Keratinocyte (primary cell): ENCODE measurements at regions not wholly inside any gene's neighbourhood (a gene's known extent, or its start where the extent isn't known, plus 50 kb on each side); places are given as distances from the start of the nearest gene placed in this dataset.

Experiments
- DNase-seq: peaks from one replicate; pipeline ENCODE4 v3.0.0-alpha.2; 2011; ENCODE audit warnings: low read depth, missing footprints, low spot score
- FAIRE-seq: peaks from 2 replicates; lab custom pipeline; 2011; peaks lifted over from hg19 to GRCh38; lab: Jason Lieb, UNC
- H2AFZ ChIP-seq: 2 replicates; pipeline ENCODE4 v1.6.0; 2012; ENCODE audit warnings: low read length, control low read depth, inconsistent platforms; ENCODE audit not compliant: control insufficient read depth
- H3K27ac ChIP-seq: 2 replicates; pipeline ENCODE4 v1.5.1; 2011; ENCODE audit warnings: low read length; ENCODE audit not compliant: control insufficient read depth, insufficient read depth
- H3K27me3 ChIP-seq: 3 replicates; pipeline ENCODE4 v1.6.0; 2011; ENCODE audit warnings: low read length; ENCODE audit not compliant: control insufficient read depth, insufficient read depth; ENCODE audit errors: extremely low read depth
- H3K36me3 ChIP-seq, 2 experiments: 2 replicates in 1 of 2; 3 replicates in 1 of 2; pipeline ENCODE4 v1.5.1; 2011; ENCODE audit warnings: low read length in 2 of 2, mild to moderate bottlenecking in 1 of 2; ENCODE audit not compliant: control insufficient read depth in 2 of 2, insufficient read depth in 2 of 2; ENCODE audit errors: extremely low read depth in 1 of 2
- H3K4me1 ChIP-seq: 3 replicates; pipeline ENCODE4 v1.5.1; 2011; ENCODE audit warnings: low read length; ENCODE audit not compliant: control insufficient read depth, insufficient read depth; ENCODE audit errors: extremely low read depth
- H3K4me2 ChIP-seq: 3 replicates; pipeline ENCODE4 v1.6.0; 2011; ENCODE audit warnings: low read depth, low read length; ENCODE audit not compliant: control insufficient read depth, insufficient read depth; ENCODE audit errors: extremely low read depth
- H3K4me3 ChIP-seq, 3 experiments: fragments of 200-600 bp in 1 of 3; sonication (generic) in 1 of 3; 2 replicates in 2 of 3; 3 replicates in 1 of 3; pipeline ENCODE4 v1.5.1; 2011 to 2016; ENCODE audit warnings: low read length in 3 of 3, mild to moderate bottlenecking in 3 of 3, control low read depth in 2 of 3, inconsistent platforms in 1 of 3, low read depth in 1 of 3, mixed read lengths in 1 of 3, mixed run types in 1 of 3, moderate library complexity in 1 of 3; ENCODE audit not compliant: control insufficient read depth in 2 of 3, insufficient read depth in 2 of 3; ENCODE audit errors: extremely low read depth in 1 of 3
- H3K79me2 ChIP-seq: 2 replicates; pipeline ENCODE4 v1.6.0; 2012; ENCODE audit warnings: low read length; ENCODE audit not compliant: control insufficient read depth, insufficient read depth
- H3K9ac ChIP-seq: 3 replicates; pipeline ENCODE4 v1.6.0; 2011; ENCODE audit warnings: low read length; ENCODE audit not compliant: control insufficient read depth, insufficient read depth; ENCODE audit errors: extremely low read depth
- H3K9me1 ChIP-seq: 3 replicates; pipeline ENCODE4 v1.6.0; 2011; ENCODE audit warnings: low read length; ENCODE audit not compliant: control insufficient read depth, insufficient read depth; ENCODE audit errors: extremely low read depth
- H3K9me3 ChIP-seq: 2 replicates; pipeline ENCODE4 v1.5.1; 2012; ENCODE audit warnings: low read depth, low read length; ENCODE audit not compliant: control insufficient read depth
- H4K20me1 ChIP-seq: 3 replicates; pipeline ENCODE4 v1.6.0; 2011; ENCODE audit warnings: low read length; ENCODE audit not compliant: control insufficient read depth, insufficient read depth; ENCODE audit errors: extremely low read depth
- CTCF ChIP-seq, 3 experiments: IDR thresholded peaks in 1 of 3; conservative IDR thresholded peaks in 1 of 3; optimal IDR thresholded peaks in 1 of 3; 2 replicates in 2 of 3; 3 replicates in 1 of 3; pipeline versions ENCODE3 to v1.5.1; 2011; ENCODE audit warnings: low read length in 3 of 3, mild to moderate bottlenecking in 3 of 3, moderate library complexity in 2 of 3, control low read depth in 1 of 3, inconsistent platforms in 1 of 3; ENCODE audit not compliant: insufficient read depth in 2 of 3; ENCODE audit errors: extremely low read depth in 1 of 3
- EZH2 ChIP-seq: IDR thresholded peaks from one replicate; pipeline ENCODE4 v1.6.1; 2012; ENCODE audit warnings: inconsistent platforms, mild to moderate bottlenecking, low read length, moderate library complexity
- dilution Hi-C: fragments of 300-500 bp; cut with MboI; formaldehyde crosslinking; loops from one replicate; pipeline ENCODE4 v1.7.0; 2020; ENCODE audit warnings: low sequenced_read_pairs; ENCODE audit not compliant: extremely low pct_ligation_motif_present

- Histone ChIP-seq H3K9me3 (no peaks in the 10 kb centered on the region), H3K79me2 (no peaks in the 10 kb centered on the region), H3K4me3 (no peak overlapping the region), H3K36me3 (no peaks in the 10 kb centered on the region), H2AFZ (no peak overlapping the region), H3K4me2 (no peak overlapping the region), H3K9me1 (no peaks in the 10 kb centered on the region), H3K4me1 (no peaks in the 10 kb centered on the region), H3K27me3 (peaks cover 2% of the 10 kb centered on the region), H4K20me1 (no peaks in the 10 kb centered on the region), H3K9ac (no peak overlapping the region), H3K27ac (no peak overlapping the region)
- TF ChIP-seq EZH2 (no peak), CTCF (optimal IDR thresholded peaks at IDR 0.05 in 1 of 3, IDR thresholded peaks at IDR 0.05 in 1 of 3, conservative IDR thresholded peaks at IDR 0.05 in 1 of 3; ENCODE audit: extremely low read depth in 1 of 3, insufficient read depth in 2 of 3, low read length in 3 of 3) (no peak)
- no peak for FAIRE-seq
- dilution Hi-C loops = no loop called here
- no peak for DNase-seq
These were observed 197.6 kb downstream of the PHETA1 start for GRCh38 chr12:111171345-111171744.

GRCh38 chr12:111170543-111170942 is 198.4 kb downstream of the PHETA1 start:
- H3K4me2 ChIP-seq = no peak overlapping the region
- no peaks in the 10 kb centered on the region for H3K9me3 ChIP-seq
- no peak overlapping the region for H3K9ac ChIP-seq
- DNase-seq (no peak), FAIRE-seq (no peak)
- no peaks in the 10 kb centered on the region for H3K4me1 ChIP-seq
- H3K27me3 ChIP-seq = peaks cover 2% of the 10 kb centered on the region
- H3K36me3 ChIP-seq = no peaks in the 10 kb centered on the region
- H2AFZ ChIP-seq = no peak overlapping the region
- H3K9me1 ChIP-seq = no peaks in the 10 kb centered on the region
- TF ChIP-seq EZH2 (no peak), CTCF (optimal IDR thresholded peaks at IDR 0.05 in 1 of 3, IDR thresholded peaks at IDR 0.05 in 1 of 3, conservative IDR thresholded peaks at IDR 0.05 in 1 of 3; ENCODE audit: extremely low read depth in 1 of 3, insufficient read depth in 2 of 3, low read length in 3 of 3) (no peak)
- H3K79me2 ChIP-seq = no peaks in the 10 kb centered on the region
- H3K4me3 ChIP-seq = no peak overlapping the region
- no peaks in the 10 kb centered on the region for H4K20me1 ChIP-seq
- dilution Hi-C loops = no loop called here
- H3K27ac ChIP-seq = no peak overlapping the region
